ENCODE measurements at regions not wholly inside any gene's neighbourhood (a gene's known extent, or its start where the extent isn't known, plus 50 kb on each side); places are given as distances from the start of the nearest gene placed in this dataset.

DNA sequence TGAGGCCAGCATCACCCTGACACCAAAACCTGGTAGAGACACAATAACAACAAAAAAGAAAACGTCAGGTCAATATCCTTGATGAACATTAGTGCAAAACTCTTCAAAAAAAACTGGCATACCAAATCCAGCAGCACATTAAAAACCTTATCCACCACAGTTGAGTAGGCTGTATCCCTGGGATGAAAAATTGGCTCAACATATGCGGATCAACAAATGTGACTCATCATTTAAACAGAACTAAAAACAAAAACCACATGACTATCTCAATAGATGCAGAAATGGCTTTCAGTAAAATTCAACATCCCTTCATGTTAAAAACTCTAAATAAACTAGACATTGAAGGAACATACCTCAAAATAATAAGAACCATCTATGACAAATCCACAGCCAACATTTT is 59.6 kb upstream of the PHIP start:
- no peak overlapping the region for H3K4me3 ChIP-seq (replicated peaks in 1 of 4; ENCODE audit: control extremely low read depth in 1 of 4, insufficient read depth in 1 of 4, low read depth in 3 of 4, low read length in 4 of 4)
- TF ChIP-seq EZH2 (IDR thresholded peaks at IDR 0.05; ENCODE audit: low read length, missing control alignments) (no peak), CTCF (conservative IDR thresholded peaks at IDR 0.05 in 1 of 2, IDR thresholded peaks at IDR 0.05 in 1 of 2; ENCODE audit: low read depth in 1 of 2, low read length in 2 of 2) (no peak)
- no peaks in the 10 kb centered on the region for H4K20me1 ChIP-seq (ENCODE audit: control insufficient read depth, extremely low read depth, insufficient read depth, low read length)
- no peaks in the 10 kb centered on the region for H3K27me3 ChIP-seq (ENCODE audit: control insufficient read depth, insufficient read depth, low read length)
- no peak overlapping the region for H3K27ac ChIP-seq (ENCODE audit: insufficient read depth, low read length)
- no peak overlapping the region for H3K4me2 ChIP-seq (ENCODE audit: extremely low read depth, insufficient read depth, low read length)
- H3K36me3 ChIP-seq (ENCODE audit: control insufficient read depth, insufficient read depth, low read length), result no peaks in the 10 kb centered on the region
- no peaks in the 10 kb centered on the region for H3K4me1 ChIP-seq (ENCODE audit: control insufficient read depth, extremely low read depth, insufficient read depth, low read length)
- no peak overlapping the region for H2AFZ ChIP-seq (ENCODE audit: low read length)
- no peaks in the 10 kb centered on the region for H3K79me2 ChIP-seq (ENCODE audit: control insufficient read depth, insufficient read depth, low read length)
- H3K9me3 ChIP-seq (ENCODE audit: control insufficient read depth, insufficient read depth, low read depth, low read length), result no peaks in the 10 kb centered on the region
- DNase-seq (ENCODE audit: low read depth in 2 of 2), result peak in 1 of 2 donors; percentile 6
- H3K9ac ChIP-seq (ENCODE audit: insufficient read depth, low read length), result no peak overlapping the region

GRCh38 chr6:79135973-79136470 is 58.0 kb upstream of the PHIP start:
- no peak for DNase-seq (ENCODE audit: low read depth in 2 of 2)
- Histone ChIP-seq H4K20me1 (ENCODE audit: control insufficient read depth, extremely low read depth, insufficient read depth, low read length) (no peaks in the 10 kb centered on the region), H3K9me3 (ENCODE audit: control insufficient read depth, insufficient read depth, low read depth, low read length) (no peaks in the 10 kb centered on the region), H3K9ac (ENCODE audit: insufficient read depth, low read length) (no peak overlapping the region), H3K27ac (ENCODE audit: insufficient read depth, low read length) (no peak overlapping the region), H3K79me2 (ENCODE audit: control insufficient read depth, insufficient read depth, low read length) (no peaks in the 10 kb centered on the region), H3K36me3 (ENCODE audit: control insufficient read depth, insufficient read depth, low read length) (no peaks in the 10 kb centered on the region), H2AFZ (ENCODE audit: low read length) (no peak overlapping the region), H3K4me2 (ENCODE audit: extremely low read depth, insufficient read depth, low read length) (no peak overlapping the region), H3K27me3 (ENCODE audit: control insufficient read depth, insufficient read depth, low read length) (no peaks in the 10 kb centered on the region), H3K4me1 (ENCODE audit: control insufficient read depth, extremely low read depth, insufficient read depth, low read length) (no peaks in the 10 kb centered on the region), H3K4me3 (replicated peaks in 1 of 4; ENCODE audit: control extremely low read depth in 1 of 4, insufficient read depth in 1 of 4, low read depth in 3 of 4, low read length in 4 of 4) (no peak overlapping the region)
- TF ChIP-seq CTCF (conservative IDR thresholded peaks at IDR 0.05 in 1 of 2, IDR thresholded peaks at IDR 0.05 in 1 of 2; ENCODE audit: low read depth in 1 of 2, low read length in 2 of 2) (no peak), EZH2 (IDR thresholded peaks at IDR 0.05; ENCODE audit: low read length, missing control alignments) (no peak)

DNA sequence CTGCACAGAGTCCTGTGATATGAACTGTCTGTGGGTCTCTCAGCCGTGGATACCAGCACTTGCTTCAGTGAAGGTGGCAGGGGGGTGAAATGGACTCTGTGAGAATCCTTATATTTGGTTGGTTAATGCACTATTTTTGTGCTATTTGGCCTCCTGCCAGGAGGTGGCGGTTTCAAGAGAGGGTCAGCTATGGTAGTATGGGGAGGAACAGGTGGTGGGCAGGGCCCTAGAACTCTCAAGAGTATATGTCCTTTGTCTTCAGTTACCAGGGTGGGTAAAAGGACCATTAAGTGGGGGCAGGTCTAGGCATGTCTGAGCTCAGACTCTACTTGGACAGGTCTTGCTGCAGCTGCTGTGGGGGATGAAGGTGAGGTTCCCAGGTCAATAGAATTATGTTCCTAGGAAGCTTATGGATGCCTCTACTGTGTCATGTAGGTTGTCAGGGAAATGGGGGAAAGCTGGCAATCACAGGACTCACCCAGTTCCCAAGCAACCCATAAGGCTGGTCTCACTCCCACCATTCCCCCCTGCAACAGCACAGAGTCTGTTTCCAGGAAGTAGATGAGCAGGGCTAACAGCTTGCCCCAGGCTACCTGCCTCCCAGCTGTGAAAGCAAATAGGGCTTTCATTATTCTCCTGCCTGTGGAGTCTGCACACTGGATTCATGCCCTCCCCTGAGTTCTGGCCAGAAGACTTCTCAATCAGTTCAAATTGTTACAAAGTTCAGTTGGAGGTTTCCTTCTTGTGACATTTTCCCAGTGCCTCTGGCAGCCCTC is 56.8 kb upstream of the PHIP start:
- Histone ChIP-seq H3K27ac (ENCODE audit: insufficient read depth, low read length) (no peak overlapping the region), H3K27me3 (ENCODE audit: control insufficient read depth, insufficient read depth, low read length) (no peaks in the 10 kb centered on the region), H3K4me1 (ENCODE audit: control insufficient read depth, extremely low read depth, insufficient read depth, low read length) (no peaks in the 10 kb centered on the region), H3K4me3 (replicated peaks in 1 of 4; ENCODE audit: control extremely low read depth in 1 of 4, insufficient read depth in 1 of 4, low read depth in 3 of 4, low read length in 4 of 4) (no peak overlapping the region), H3K4me2 (ENCODE audit: extremely low read depth, insufficient read depth, low read length) (no peak overlapping the region), H2AFZ (ENCODE audit: low read length) (no peak overlapping the region), H3K36me3 (ENCODE audit: control insufficient read depth, insufficient read depth, low read length) (no peaks in the 10 kb centered on the region), H3K79me2 (ENCODE audit: control insufficient read depth, insufficient read depth, low read length) (no peaks in the 10 kb centered on the region), H3K9ac (ENCODE audit: insufficient read depth, low read length) (no peak overlapping the region), H4K20me1 (ENCODE audit: control insufficient read depth, extremely low read depth, insufficient read depth, low read length) (no peaks in the 10 kb centered on the region), H3K9me3 (ENCODE audit: control insufficient read depth, insufficient read depth, low read depth, low read length) (no peaks in the 10 kb centered on the region)
- TF ChIP-seq EZH2 (IDR thresholded peaks at IDR 0.05; ENCODE audit: low read length, missing control alignments) (no peak), CTCF (conservative IDR thresholded peaks at IDR 0.05 in 1 of 2, IDR thresholded peaks at IDR 0.05 in 1 of 2; ENCODE audit: low read depth in 1 of 2, low read length in 2 of 2) (no peak)
- DNase-seq (ENCODE audit: low read depth in 2 of 2), result no peak

Measured in fibroblast of lung (primary cell).